Keratinocyte (primary cell): ENCODE measurements at regions not wholly inside any gene's neighbourhood (a gene's known extent, or its start where the extent isn't known, plus 50 kb on each side); places are given as distances from the start of the nearest gene placed in this dataset.

Source experiments
- EZH2 ChIP-seq: IDR thresholded peaks from one replicate; pipeline ENCODE4 v1.6.1; 2012; ENCODE audit warnings: inconsistent platforms, mild to moderate bottlenecking, low read length, moderate library complexity
- TF ChIP-seq, protein P1 (sequence below), 3 experiments: IDR thresholded peaks in 1 of 3; conservative IDR thresholded peaks in 1 of 3; optimal IDR thresholded peaks in 1 of 3; 2 replicates in 2 of 3; 3 replicates in 1 of 3; pipeline versions ENCODE3 to v1.5.1; 2011; ENCODE audit warnings: low read length in 3 of 3, mild to moderate bottlenecking in 3 of 3, moderate library complexity in 2 of 3, control low read depth in 1 of 3, inconsistent platforms in 1 of 3; ENCODE audit not compliant: insufficient read depth in 2 of 3; ENCODE audit errors: extremely low read depth in 1 of 3

GRCh38 chr6:126949786-126950185 is 168.7 kb upstream of the RSPO3 start:
- TF ChIP-seq, protein P1, sequence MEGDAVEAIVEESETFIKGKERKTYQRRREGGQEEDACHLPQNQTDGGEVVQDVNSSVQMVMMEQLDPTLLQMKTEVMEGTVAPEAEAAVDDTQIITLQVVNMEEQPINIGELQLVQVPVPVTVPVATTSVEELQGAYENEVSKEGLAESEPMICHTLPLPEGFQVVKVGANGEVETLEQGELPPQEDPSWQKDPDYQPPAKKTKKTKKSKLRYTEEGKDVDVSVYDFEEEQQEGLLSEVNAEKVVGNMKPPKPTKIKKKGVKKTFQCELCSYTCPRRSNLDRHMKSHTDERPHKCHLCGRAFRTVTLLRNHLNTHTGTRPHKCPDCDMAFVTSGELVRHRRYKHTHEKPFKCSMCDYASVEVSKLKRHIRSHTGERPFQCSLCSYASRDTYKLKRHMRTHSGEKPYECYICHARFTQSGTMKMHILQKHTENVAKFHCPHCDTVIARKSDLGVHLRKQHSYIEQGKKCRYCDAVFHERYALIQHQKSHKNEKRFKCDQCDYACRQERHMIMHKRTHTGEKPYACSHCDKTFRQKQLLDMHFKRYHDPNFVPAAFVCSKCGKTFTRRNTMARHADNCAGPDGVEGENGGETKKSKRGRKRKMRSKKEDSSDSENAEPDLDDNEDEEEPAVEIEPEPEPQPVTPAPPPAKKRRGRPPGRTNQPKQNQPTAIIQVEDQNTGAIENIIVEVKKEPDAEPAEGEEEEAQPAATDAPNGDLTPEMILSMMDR (optimal IDR thresholded peaks at IDR 0.05 in 1 of 3, IDR thresholded peaks at IDR 0.05 in 1 of 3, conservative IDR thresholded peaks at IDR 0.05 in 1 of 3; ENCODE audit: extremely low read depth in 1 of 3, insufficient read depth in 2 of 3, low read length in 3 of 3): no peak
- TF ChIP-seq EZH2: no peak
